ENCODE measurements at regions not wholly inside any gene's neighbourhood (a gene's known extent, or its start where the extent isn't known, plus 50 kb on each side); places are given as distances from the start of the nearest gene placed in this dataset.

DNA sequence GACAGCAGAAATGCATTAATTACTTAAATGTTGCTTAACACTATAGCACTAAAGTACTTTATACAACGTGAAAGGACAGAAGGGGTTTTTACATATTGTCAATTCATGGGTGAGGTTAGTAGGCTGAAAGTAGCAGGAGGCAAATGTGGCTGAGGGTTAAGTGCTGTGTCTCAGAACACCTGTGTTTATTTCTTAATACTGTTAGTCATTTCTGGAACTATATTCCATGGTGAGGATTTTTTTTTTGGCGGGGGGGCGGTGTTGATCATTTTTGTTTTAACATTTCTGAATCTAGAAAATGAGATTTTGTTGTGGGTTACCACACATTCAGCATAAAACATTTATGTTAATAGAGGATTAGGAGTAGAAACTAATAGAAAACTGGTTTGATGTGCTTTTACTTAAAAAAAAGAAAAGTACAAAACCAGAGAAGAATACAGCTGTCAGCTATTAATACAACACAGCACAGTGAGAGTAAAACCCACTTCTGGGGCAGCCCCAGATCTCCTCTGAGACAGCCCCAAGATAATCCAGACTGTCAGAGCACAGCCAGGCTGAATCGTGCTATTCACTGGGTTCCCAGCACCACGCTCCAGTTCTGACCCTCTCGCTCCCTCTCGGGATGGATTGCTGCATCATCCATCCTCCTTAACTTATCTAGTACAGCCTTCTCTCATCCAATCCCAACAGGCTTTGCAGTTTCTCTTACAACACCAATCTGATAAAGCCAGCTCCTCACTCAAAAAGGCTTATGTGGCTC lies 307.7 kb downstream of the TUSC7 start:
- DNase-seq = no peak
- Mint-ChIP-seq H3K9me3 (ENCODE audit: unreplicated experiment) (no peaks in the 10 kb centered on the region), H3K27me3 (ENCODE audit: insufficient read depth, unreplicated experiment) (peaks cover 15% of the 10 kb centered on the region), H3K27ac (ENCODE audit: unreplicated experiment) (no peak overlapping the region), H3K4me3 (ENCODE audit: unreplicated experiment) (no peak overlapping the region), H3K4me1 (ENCODE audit: low read depth, unreplicated experiment) (peaks cover 6% of the 10 kb centered on the region), H3K36me3 (ENCODE audit: insufficient read depth, unreplicated experiment) (no peaks in the 10 kb centered on the region)
- H3K4me3 ChIP-seq (ENCODE audit: low read depth, low read length) = no peak overlapping the region
- H3K4me1 ChIP-seq = no peaks in the 10 kb centered on the region
- no peaks in the 10 kb centered on the region for H3K9me3 ChIP-seq
- ChIA-PET POLR2A (no interaction called here), CTCF (no interaction called here)
- intact Hi-C loops (cut with micrococcal nuclease; ENCODE audit: unreplicated experiment) = no loop called here
- H3K27me3 ChIP-seq (replicated peaks; ENCODE audit: control insufficient read depth, insufficient read depth, low read length) = no peaks in the 10 kb centered on the region
- no peak for TF ChIP-seq CTCF (IDR thresholded peaks at IDR 0.05; ENCODE audit: insufficient read depth in 1 of 2, low read depth in 1 of 2, low read length in 1 of 2, severe bottlenecking in 1 of 2, unreplicated experiment in 1 of 2)
- H3K36me3 ChIP-seq (ENCODE audit: control insufficient read depth, insufficient read depth, low read length) = no peaks in the 10 kb centered on the region
- no TSS peak for BruUV-seq (replicated peaks)

- Mint-ChIP-seq H3K36me3 (ENCODE audit: insufficient read depth, unreplicated experiment) (no peaks in the 10 kb centered on the region), H3K4me1 (ENCODE audit: low read depth, unreplicated experiment) (peaks cover 6% of the 10 kb centered on the region), H3K9me3 (ENCODE audit: unreplicated experiment) (no peaks in the 10 kb centered on the region), H3K27ac (ENCODE audit: unreplicated experiment) (no peak overlapping the region), H3K27me3 (ENCODE audit: insufficient read depth, unreplicated experiment) (peaks cover 19% of the 10 kb centered on the region), H3K4me3 (ENCODE audit: unreplicated experiment) (no peak overlapping the region)
- Histone ChIP-seq H3K4me1 (no peaks in the 10 kb centered on the region), H3K9me3 (no peaks in the 10 kb centered on the region), H3K27me3 (replicated peaks; ENCODE audit: control insufficient read depth, insufficient read depth, low read length) (no peaks in the 10 kb centered on the region), H3K4me3 (ENCODE audit: low read depth, low read length) (no peak overlapping the region), H3K36me3 (ENCODE audit: control insufficient read depth, insufficient read depth, low read length) (no peaks in the 10 kb centered on the region)
- DNase-seq = no peak
- ChIA-PET CTCF (interaction anchor here (1.6 kb wide), 1 partner anchor 507 kb away, joined by 4 read pairs; no protein-coding TSS in a partner anchor), POLR2A (no interaction called here)
- intact Hi-C loops (cut with micrococcal nuclease; ENCODE audit: unreplicated experiment) = loop anchor here (1.0 to 2.0 kb wide), 5 partner anchors 154 to 701 kb away; no protein-coding TSS in a partner anchor
- BruUV-seq (replicated peaks) = no TSS peak
- no peak for TF ChIP-seq CTCF (IDR thresholded peaks at IDR 0.05; ENCODE audit: insufficient read depth in 1 of 2, low read depth in 1 of 2, low read length in 1 of 2, severe bottlenecking in 1 of 2, unreplicated experiment in 1 of 2)
Observed at GRCh38 chr3:117018655-117019054, 309.1 kb downstream of the TUSC7 start.

DNA sequence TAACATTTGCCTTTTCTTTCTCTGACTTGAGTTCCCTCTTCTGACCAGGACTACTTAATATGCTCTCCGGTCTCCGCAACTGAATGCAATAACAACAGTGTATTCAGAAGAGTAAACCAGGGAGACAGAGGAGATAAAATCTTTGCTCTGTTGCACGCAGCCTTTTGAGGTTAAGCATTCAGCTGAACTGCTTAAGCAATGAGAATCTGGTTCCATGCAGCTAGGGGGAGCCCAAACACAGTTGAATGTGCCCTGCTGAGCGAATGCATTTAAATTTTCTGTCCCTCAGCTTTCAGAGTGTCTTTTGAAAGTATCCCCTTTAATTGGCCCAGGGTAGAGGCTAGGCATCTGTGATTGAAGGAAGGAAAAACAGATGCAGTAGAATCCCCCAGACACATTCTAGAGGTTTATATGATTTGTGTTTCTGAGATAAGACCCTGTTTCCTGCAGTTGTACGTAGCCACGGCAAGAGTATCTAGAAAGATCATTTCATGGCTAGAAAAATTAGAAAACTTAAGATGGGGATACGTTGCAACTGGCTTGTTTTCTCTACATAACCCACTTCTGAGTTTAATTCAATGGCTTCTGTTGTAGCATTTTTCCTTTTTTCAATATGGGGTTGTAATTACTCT lies 309.6 kb downstream of the TUSC7 start:
- peak; percentile 51 to 81 for TF ChIP-seq CTCF (IDR thresholded peaks at IDR 0.05; ENCODE audit: insufficient read depth in 1 of 2, low read depth in 1 of 2, low read length in 1 of 2, severe bottlenecking in 1 of 2, unreplicated experiment in 1 of 2)
- no peak overlapping the region for H3K4me3 Mint-ChIP-seq (ENCODE audit: unreplicated experiment)
- H3K27me3 ChIP-seq (replicated peaks; ENCODE audit: control insufficient read depth, insufficient read depth, low read length) = no peaks in the 10 kb centered on the region
- POLR2A ChIA-PET = no interaction called here
- H3K27me3 Mint-ChIP-seq (ENCODE audit: insufficient read depth, unreplicated experiment) = peaks cover 21% of the 10 kb centered on the region
- CTCF ChIA-PET = interaction anchor here (1.6 kb wide), 1 partner anchor 506 kb away, joined by 4 read pairs; no protein-coding TSS in a partner anchor
- no peaks in the 10 kb centered on the region for H3K36me3 ChIP-seq (ENCODE audit: control insufficient read depth, insufficient read depth, low read length)
- intact Hi-C loops (cut with micrococcal nuclease; ENCODE audit: unreplicated experiment) = loop anchor here (1.0 to 2.0 kb wide), 5 partner anchors 154 to 700 kb away; no protein-coding TSS in a partner anchor
- H3K36me3 Mint-ChIP-seq (ENCODE audit: insufficient read depth, unreplicated experiment) = no peaks in the 10 kb centered on the region
- peaks cover 6% of the 10 kb centered on the region for H3K4me1 Mint-ChIP-seq (ENCODE audit: low read depth, unreplicated experiment)
- DNase-seq = peak; percentile 45 to 59
- H3K27ac Mint-ChIP-seq (ENCODE audit: unreplicated experiment) = no peak overlapping the region
- H3K9me3 ChIP-seq = no peaks in the 10 kb centered on the region
- no peaks in the 10 kb centered on the region for H3K9me3 Mint-ChIP-seq (ENCODE audit: unreplicated experiment)
- H3K4me1 ChIP-seq = no peaks in the 10 kb centered on the region
- no TSS peak for BruUV-seq (replicated peaks)
- no peak overlapping the region for H3K4me3 ChIP-seq (ENCODE audit: low read depth, low read length)
